T-helper 1 cell treated with Interleukin-12 subunit alpha and Interleukin-12 subunit beta and Interleukin-4 antibody, amounts not matched to agents 30 ng/mL and 1 ng/mL, for 36 hours (primary cell): ENCODE measurements at regions not wholly inside any gene's neighbourhood (a gene's known extent, or its start where the extent isn't known, plus 50 kb on each side); places are given as distances from the start of the nearest gene placed in this dataset.

Source experiments
- intact Hi-C: fragments of 100-400 bp; cut with micrococcal nuclease; formaldehyde crosslinking; loops from one replicate; pipeline ENCODE4 v1.15.1; 2024

- intact Hi-C loops = no loop called here
Observed at GRCh38 chr1:22221233-22221780, 78.4 kb upstream of the WNT4 start.

GRCh38 chr1:22222723-22223122 is 79.8 kb upstream of the WNT4 start:
- intact Hi-C loops = no loop called here

- intact Hi-C loops = no loop called here
Observed at GRCh38 chr1:22223176-22223575, 80.3 kb upstream of the WNT4 start.

GRCh38 chr1:22224091-22224490 is 81.2 kb upstream of the WNT4 start:
- intact Hi-C loops = no loop called here

- intact Hi-C loops = no loop called here
Observed at GRCh38 chr1:22224631-22225030, 81.7 kb upstream of the WNT4 start.

GRCh38 chr1:22225858-22226589 is 83.1 kb upstream of the WNT4 start:
- intact Hi-C loops = no loop called here

- intact Hi-C loops = no loop called here
Observed at GRCh38 chr1:22228074-22228473, 85.2 kb upstream of the WNT4 start.

- intact Hi-C loops = no loop called here
Observed at GRCh38 chr1:22228505-22228911, 85.6 kb upstream of the WNT4 start.

GRCh38 chr1:22229379-22229778 is 86.5 kb upstream of the WNT4 start:
- intact Hi-C loops = no loop called here

GRCh38 chr1:22231068-22231593 is 88.2 kb upstream of the WNT4 start:
- intact Hi-C loops = no loop called here

GRCh38 chr1:22231995-22232690 is 89.2 kb upstream of the WNT4 start:
- intact Hi-C loops = no loop called here

- intact Hi-C loops = no loop called here
Observed at GRCh38 chr1:22233222-22233621, 90.3 kb upstream of the WNT4 start.

- intact Hi-C loops = no loop called here
Observed at GRCh38 chr1:22234476-22235030, 91.7 kb upstream of the WNT4 start.

- intact Hi-C loops = no loop called here
Observed at GRCh38 chr1:22236166-22236565, 93.3 kb upstream of the WNT4 start.

GRCh38 chr1:22236900-22237299 is 94.0 kb upstream of the WNT4 start:
- intact Hi-C loops = no loop called here

GRCh38 chr1:22237433-22238093 is 94.7 kb upstream of the WNT4 start:
- intact Hi-C loops = no loop called here

- intact Hi-C loops = no loop called here
Observed at GRCh38 chr1:22238356-22239224, 95.7 kb upstream of the WNT4 start.

- intact Hi-C loops = no loop called here
Observed at GRCh38 chr1:22239378-22239777, 96.5 kb upstream of the WNT4 start.

- intact Hi-C loops = no loop called here
Observed at GRCh38 chr1:22241250-22241649, 98.4 kb upstream of the WNT4 start.

- intact Hi-C loops = no loop called here
Observed at GRCh38 chr1:22241811-22242210, 98.9 kb upstream of the WNT4 start.
